ENCODE measurements at regions not wholly inside any gene's neighbourhood (a gene's known extent, or its start where the extent isn't known, plus 50 kb on each side); places are given as distances from the start of the nearest gene placed in this dataset.

DNA sequence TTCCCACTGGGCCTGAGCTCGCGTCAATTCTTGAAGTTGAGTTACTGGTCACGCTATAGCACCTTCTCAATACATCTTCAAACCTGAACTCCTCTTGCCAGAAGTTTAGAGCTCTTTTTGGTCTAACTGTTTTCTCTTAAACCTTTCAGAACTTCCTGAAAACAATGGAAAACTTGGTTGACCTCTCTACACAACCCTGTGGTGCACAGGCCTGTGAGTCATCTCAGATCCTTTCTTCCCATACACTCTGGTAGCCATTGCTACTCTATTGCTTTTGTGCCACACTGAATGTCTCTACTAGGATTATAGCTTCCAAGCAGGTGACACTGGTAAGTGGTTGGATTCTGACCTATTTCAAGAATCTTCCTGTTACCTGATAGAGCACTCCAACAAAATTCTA, 321.5 kb upstream of the FSIP2 start:
- TF ChIP-seq, protein P1, sequence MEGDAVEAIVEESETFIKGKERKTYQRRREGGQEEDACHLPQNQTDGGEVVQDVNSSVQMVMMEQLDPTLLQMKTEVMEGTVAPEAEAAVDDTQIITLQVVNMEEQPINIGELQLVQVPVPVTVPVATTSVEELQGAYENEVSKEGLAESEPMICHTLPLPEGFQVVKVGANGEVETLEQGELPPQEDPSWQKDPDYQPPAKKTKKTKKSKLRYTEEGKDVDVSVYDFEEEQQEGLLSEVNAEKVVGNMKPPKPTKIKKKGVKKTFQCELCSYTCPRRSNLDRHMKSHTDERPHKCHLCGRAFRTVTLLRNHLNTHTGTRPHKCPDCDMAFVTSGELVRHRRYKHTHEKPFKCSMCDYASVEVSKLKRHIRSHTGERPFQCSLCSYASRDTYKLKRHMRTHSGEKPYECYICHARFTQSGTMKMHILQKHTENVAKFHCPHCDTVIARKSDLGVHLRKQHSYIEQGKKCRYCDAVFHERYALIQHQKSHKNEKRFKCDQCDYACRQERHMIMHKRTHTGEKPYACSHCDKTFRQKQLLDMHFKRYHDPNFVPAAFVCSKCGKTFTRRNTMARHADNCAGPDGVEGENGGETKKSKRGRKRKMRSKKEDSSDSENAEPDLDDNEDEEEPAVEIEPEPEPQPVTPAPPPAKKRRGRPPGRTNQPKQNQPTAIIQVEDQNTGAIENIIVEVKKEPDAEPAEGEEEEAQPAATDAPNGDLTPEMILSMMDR (IDR thresholded peaks at IDR 0.05), result no peak
- TF ChIP-seq FOSL2 (IDR thresholded peaks at IDR 0.05; ENCODE audit: borderline replicate concordance, low read depth) (no peak), SMC3 (IDR thresholded peaks at IDR 0.05; ENCODE audit: low read depth, low read length) (no peak), TAF1 (IDR thresholded peaks at IDR 0.05; ENCODE audit: borderline replicate concordance, low read depth, low read length) (no peak), REST (IDR thresholded peaks at IDR 0.05; ENCODE audit: low read depth, low read length) (no peak), RFX5 (IDR thresholded peaks at IDR 0.05; ENCODE audit: low read length) (no peak), ELF1 (IDR thresholded peaks at IDR 0.05) (no peak)
- TF ChIP-seq, protein P2, sequence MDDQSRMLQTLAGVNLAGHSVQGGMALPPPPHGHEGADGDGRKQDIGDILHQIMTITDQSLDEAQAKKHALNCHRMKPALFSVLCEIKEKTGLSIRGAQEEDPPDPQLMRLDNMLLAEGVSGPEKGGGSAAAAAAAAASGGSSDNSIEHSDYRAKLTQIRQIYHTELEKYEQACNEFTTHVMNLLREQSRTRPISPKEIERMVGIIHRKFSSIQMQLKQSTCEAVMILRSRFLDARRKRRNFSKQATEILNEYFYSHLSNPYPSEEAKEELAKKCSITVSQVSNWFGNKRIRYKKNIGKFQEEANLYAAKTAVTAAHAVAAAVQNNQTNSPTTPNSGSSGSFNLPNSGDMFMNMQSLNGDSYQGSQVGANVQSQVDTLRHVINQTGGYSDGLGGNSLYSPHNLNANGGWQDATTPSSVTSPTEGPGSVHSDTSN (IDR thresholded peaks at IDR 0.05), result no peak
